ENCODE measurements at regions not wholly inside any gene's neighbourhood (a gene's known extent, or its start where the extent isn't known, plus 50 kb on each side); places are given as distances from the start of the nearest gene placed in this dataset.

DNA sequence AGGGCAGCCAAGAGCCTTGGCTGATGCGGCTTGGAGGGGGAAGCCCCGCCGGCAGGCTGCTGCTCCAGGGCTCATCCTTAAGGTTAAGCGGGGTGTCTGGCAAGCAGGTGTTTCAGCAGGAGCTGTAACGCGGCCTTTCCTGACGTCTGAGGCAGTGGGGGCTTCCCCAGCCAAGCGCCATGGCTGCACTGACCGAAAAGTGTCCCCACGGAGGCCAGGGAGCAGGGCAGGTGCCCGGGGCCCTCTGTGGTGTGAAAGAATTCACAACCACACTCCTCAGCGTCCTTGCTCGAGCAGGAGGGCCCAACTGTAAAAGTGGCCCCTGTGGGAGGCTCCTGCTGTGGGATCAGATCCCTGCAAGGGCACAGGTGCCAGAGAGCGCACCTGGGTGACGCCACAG, 79.2 kb downstream of the DHCR7 start:
- no peak for TF ChIP-seq POLR2A (IDR thresholded peaks at IDR 0.05)
- no peak for TF ChIP-seq CTCF (IDR thresholded peaks at IDR 0.05)
